ACC112 (cell line): ENCODE measurements at regions not wholly inside any gene's neighbourhood (a gene's known extent, or its start where the extent isn't known, plus 50 kb on each side); places are given as distances from the start of the nearest gene placed in this dataset.

Experiments used
- H2AFZ ChIP-seq: fragments of 200-600 bp; sonication (generic); one replicate; pipeline ENCODE4 v1.6.0; 2017; ENCODE audit warnings: antibody characterized with exemption, low read length; ENCODE audit not compliant: unreplicated experiment
- H3K27ac ChIP-seq: fragments of 200-600 bp; sonication (generic); 2 replicates; pipeline ENCODE4 v1.5.1; 2014; ENCODE audit warnings: low read depth, mild to moderate bottlenecking, antibody characterized with exemption, low read length, moderate library complexity
- H3K27me3 ChIP-seq: fragments of 200-600 bp; sonication (generic); 2 replicates; pipeline ENCODE4 v1.6.1; 2014; ENCODE audit warnings: mild to moderate bottlenecking, antibody characterized with exemption, low read length, moderate library complexity, mixed read lengths; ENCODE audit not compliant: insufficient read depth
- H3K36me3 ChIP-seq: fragments of 200-600 bp; sonication (generic); 2 replicates; pipeline ENCODE4 v1.6.1; 2016; ENCODE audit warnings: mild to moderate bottlenecking, antibody characterized with exemption, low read length, moderate library complexity, mixed read lengths; ENCODE audit not compliant: insufficient read depth
- H3K4me1 ChIP-seq: fragments of 200-600 bp; sonication (generic); one replicate; pipeline ENCODE4 v1.6.1; 2016; ENCODE audit warnings: low read length, mixed read lengths; ENCODE audit not compliant: insufficient read depth, unreplicated experiment, control insufficient read depth
- H3K4me3 ChIP-seq: fragments of 200-600 bp; sonication (generic); 2 replicates; pipeline ENCODE4 v1.5.1; 2014; ENCODE audit warnings: mild to moderate bottlenecking, low read depth, low read length
- H3K79me2 ChIP-seq: fragments of 200-600 bp; sonication (generic); one replicate; pipeline ENCODE4 v1.6.0; 2016; ENCODE audit warnings: low read length; ENCODE audit not compliant: control insufficient read depth, unreplicated experiment, insufficient read depth

DNA sequence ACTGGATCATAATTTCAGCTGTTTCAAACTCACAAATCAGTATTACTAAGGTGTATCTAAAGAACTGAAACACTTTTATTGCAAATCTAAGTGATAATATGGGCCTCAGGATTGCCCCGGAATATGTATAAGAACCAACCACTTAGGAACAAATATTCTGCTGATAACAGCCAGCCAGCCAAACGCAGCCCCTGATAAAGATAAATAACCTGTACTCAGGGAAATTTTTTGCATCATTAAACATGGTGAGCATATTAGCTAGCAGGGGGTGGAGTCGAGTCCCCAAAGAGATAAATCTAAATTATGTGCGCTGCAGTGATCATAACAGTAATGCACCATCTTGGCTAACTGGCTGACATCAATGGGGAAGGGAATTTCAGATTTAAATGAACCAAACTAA lies 410.2 kb upstream of the MAP3K7 start:
- Histone ChIP-seq H3K27me3 (no peaks in the 10 kb centered on the region), H2AFZ (no peak overlapping the region), H3K79me2 (no peaks in the 10 kb centered on the region), H3K4me3 (no peak overlapping the region), H3K36me3 (no peaks in the 10 kb centered on the region), H3K4me1 (no peaks in the 10 kb centered on the region), H3K27ac (no peak overlapping the region)

DNA sequence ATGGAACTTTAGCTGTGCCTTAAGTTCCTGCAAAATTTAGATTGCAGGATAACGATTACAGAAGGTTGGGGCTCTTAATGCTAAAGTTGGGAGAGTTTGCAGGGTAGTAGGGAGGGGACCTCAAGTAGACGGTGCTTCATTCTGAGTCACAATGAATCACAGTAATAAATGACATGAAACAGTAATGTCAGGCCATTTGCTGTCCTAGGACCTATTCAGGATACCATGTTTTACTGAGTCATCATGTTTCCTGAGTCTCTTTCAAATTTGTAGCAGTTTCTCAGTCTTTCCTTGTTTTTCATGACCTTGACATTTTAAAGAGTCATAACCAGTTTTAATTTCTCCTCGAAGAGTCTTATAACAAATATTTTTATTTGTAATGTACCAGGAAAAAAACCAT lies 406.9 kb upstream of the MAP3K7 start:
- no peaks in the 10 kb centered on the region for H3K4me1 ChIP-seq
- no peak overlapping the region for H3K27ac ChIP-seq
- no peaks in the 10 kb centered on the region for H3K27me3 ChIP-seq
- no peak overlapping the region for H3K4me3 ChIP-seq
- H2AFZ ChIP-seq: no peak overlapping the region
- no peaks in the 10 kb centered on the region for H3K36me3 ChIP-seq
- no peaks in the 10 kb centered on the region for H3K79me2 ChIP-seq

DNA sequence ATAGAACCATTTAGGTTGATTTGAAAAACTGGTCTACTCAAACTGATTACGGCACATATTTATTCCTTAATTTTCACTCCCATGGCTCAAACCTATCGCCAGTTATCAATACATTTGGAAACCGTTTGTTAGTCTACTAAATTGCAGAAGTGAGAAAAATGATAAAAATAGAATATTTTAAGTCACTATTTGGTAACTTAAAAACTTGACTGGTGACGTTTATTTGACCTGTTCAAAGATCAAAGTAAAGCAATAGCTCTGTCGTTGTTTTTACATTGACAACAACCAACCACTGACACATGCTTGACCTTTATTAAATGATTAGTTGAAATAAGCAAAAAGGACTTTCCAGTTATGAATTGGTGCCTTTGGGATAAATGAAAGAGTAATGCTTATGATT lies 402.9 kb upstream of the MAP3K7 start:
- Histone ChIP-seq H2AFZ (no peak overlapping the region), H3K4me3 (0 out of 2 replicates have a peak overlapping the region, but pooled peaks have one; percentile 12), H3K79me2 (no peaks in the 10 kb centered on the region), H3K4me1 (no peaks in the 10 kb centered on the region), H3K27me3 (no peaks in the 10 kb centered on the region), H3K36me3 (no peaks in the 10 kb centered on the region), H3K27ac (no peak overlapping the region)

DNA sequence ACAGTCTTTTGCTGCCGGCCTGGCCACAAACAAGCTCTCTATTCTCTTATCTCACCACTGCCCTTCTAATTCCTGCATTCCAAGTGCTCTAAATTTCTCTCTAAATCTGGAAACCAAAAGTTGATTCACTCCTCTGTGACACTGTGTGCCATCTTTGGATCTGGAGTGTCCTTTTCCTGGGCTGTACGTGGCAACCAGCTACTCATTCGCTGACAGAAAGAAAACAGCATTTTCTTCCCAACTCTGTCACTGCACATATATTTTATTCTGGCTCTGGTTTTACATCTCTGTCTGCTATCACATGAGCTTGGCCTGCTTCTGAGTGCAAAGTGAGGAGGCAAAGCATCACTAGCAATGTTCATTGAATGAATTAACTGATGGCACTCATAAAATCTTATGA lies 397.2 kb upstream of the MAP3K7 start:
- H3K36me3 ChIP-seq: no peaks in the 10 kb centered on the region
- no peaks in the 10 kb centered on the region for H3K27me3 ChIP-seq
- no peak overlapping the region for H2AFZ ChIP-seq
- H3K79me2 ChIP-seq: no peaks in the 10 kb centered on the region
- H3K4me1 ChIP-seq: no peaks in the 10 kb centered on the region
- H3K4me3 ChIP-seq: no peak overlapping the region
- no peak overlapping the region for H3K27ac ChIP-seq

DNA sequence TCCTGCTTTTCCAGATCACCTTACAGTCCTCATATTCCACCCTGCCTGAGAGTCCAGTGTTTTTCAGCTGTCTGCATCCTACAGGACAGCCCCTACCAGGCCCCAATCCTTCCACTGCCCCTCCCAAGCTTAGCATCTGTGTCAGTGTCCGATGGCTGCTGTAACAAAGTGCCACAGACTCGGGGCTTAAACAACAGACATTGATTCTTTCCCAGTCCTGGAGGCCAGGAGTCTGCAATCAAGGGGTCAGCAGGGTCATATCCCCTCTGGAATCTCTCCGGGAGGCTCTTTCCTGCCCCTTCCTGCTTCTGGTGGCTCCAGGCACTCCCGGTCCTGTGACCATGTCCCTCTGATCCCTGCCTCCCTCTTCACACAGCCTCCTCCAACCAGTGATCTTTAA lies 396.6 kb upstream of the MAP3K7 start:
- H3K36me3 ChIP-seq: no peaks in the 10 kb centered on the region
- no peak overlapping the region for H3K27ac ChIP-seq
- H2AFZ ChIP-seq: no peak overlapping the region
- H3K4me1 ChIP-seq: no peaks in the 10 kb centered on the region
- H3K79me2 ChIP-seq: no peaks in the 10 kb centered on the region
- no peak overlapping the region for H3K4me3 ChIP-seq
- no peaks in the 10 kb centered on the region for H3K27me3 ChIP-seq

DNA sequence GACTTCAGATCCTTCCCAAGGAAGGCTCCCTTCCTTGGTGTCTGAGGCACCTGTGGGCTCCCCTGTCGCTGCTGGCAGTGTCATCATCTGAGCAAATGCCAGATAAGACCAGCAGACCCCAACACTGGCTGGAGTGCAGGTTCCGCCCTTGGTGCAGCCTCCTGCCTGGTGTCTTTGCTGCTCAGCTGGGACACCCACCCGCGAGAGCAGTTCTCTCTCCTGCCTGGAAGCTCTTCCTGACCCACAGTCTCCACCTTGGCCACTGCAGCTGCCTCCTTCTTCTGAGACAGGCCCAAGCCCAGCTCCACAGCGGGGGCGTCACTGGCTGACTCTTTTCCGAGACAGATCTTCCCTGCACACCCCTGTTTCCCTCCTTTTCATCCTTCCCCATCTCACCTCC lies 395.7 kb upstream of the MAP3K7 start:
- Histone ChIP-seq H3K79me2 (no peaks in the 10 kb centered on the region), H3K4me1 (no peaks in the 10 kb centered on the region), H3K27me3 (no peaks in the 10 kb centered on the region), H3K4me3 (no peak overlapping the region), H3K36me3 (no peaks in the 10 kb centered on the region), H3K27ac (no peak overlapping the region), H2AFZ (no peak overlapping the region)

DNA sequence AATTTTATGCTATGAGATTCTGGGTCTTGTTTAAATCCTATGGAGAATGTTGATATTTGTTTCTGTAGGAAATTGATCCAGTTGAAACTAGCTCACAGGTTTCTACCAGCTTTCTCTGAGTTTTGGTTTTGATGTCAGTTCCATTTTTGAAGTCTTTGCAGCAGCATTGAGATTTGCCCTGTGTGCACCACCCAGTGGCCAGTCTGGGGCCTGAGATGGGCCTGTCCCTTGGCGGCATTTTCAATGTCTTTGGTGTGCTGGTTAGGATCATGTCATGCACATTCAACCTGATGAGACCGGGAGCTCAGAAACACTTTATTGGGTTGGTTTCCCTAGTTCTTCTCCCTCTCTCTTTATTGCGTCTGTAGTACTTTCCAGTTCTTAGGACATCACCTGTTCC lies 395.2 kb upstream of the MAP3K7 start:
- Histone ChIP-seq H3K27ac (no peak overlapping the region), H3K4me3 (no peak overlapping the region), H3K27me3 (no peaks in the 10 kb centered on the region), H3K4me1 (no peaks in the 10 kb centered on the region), H3K36me3 (no peaks in the 10 kb centered on the region), H3K79me2 (no peaks in the 10 kb centered on the region), H2AFZ (no peak overlapping the region)

DNA sequence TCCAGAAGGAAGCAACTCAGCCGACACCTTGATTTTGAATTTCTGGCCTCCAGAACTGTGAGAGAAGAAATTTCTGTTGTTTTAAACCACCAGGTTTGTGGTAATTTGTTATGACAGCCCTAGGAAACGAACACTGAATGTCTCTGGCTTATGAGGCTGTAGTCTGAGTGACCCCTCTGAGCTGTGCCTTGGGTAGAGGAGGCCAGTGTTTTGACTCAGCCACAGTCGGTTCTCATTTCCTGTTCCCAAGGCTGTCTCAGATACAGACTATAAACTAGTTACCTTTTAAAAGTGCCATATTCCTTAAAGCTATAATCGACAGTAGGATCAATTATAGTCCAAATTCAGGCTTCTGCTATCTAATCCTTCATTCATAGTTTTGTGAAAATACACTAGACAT lies 391.2 kb upstream of the MAP3K7 start:
- H3K79me2 ChIP-seq: no peaks in the 10 kb centered on the region
- no peak overlapping the region for H3K4me3 ChIP-seq
- H3K27ac ChIP-seq: no peak overlapping the region
- H2AFZ ChIP-seq: no peak overlapping the region
- no peaks in the 10 kb centered on the region for H3K27me3 ChIP-seq
- no peaks in the 10 kb centered on the region for H3K36me3 ChIP-seq
- no peaks in the 10 kb centered on the region for H3K4me1 ChIP-seq

DNA sequence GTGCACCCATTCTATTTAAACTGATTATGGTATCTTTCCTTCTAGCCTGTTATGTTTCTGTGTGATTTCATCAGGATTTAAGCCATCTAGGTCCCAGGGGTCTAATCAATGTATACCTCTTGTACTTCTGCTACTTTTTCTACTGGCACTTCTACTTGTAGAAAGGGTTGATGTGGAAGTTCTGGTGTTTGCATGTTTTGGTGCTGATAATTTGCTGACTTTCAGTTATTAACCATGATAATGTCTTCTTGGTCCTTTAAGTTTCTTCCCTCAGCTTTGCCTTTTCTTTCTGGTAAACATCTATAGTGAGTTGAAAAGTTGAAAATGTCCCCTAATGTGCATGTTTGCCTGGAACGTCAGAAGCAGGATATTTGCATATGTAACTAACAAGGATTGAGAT lies 390.6 kb upstream of the MAP3K7 start:
- Histone ChIP-seq H3K4me1 (no peaks in the 10 kb centered on the region), H3K27ac (no peak overlapping the region), H2AFZ (no peak overlapping the region), H3K36me3 (no peaks in the 10 kb centered on the region), H3K79me2 (no peaks in the 10 kb centered on the region), H3K4me3 (no peak overlapping the region), H3K27me3 (no peaks in the 10 kb centered on the region)

DNA sequence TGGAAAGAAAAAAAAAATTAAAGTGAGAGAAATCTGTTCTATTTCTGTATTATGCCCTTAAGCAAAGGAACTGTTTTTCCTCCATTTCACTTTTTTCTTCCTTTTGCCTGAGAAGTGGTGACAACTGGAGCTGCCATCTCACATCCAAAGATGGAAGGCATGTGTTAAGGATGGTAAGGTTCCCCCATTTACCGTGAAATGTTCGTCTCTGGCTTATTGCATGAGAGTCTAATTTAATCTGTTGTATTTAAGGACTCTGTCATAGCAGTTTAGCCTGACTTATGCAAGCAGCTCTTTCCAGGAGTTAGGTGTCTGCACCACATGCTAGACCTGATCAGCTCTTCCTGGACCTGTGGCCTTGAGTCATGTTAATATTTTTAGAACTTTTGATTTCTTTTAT lies 389.5 kb upstream of the MAP3K7 start:
- Histone ChIP-seq H3K79me2 (no peaks in the 10 kb centered on the region), H2AFZ (no peak overlapping the region), H3K27me3 (no peaks in the 10 kb centered on the region), H3K27ac (no peak overlapping the region), H3K4me1 (no peaks in the 10 kb centered on the region), H3K4me3 (no peak overlapping the region), H3K36me3 (no peaks in the 10 kb centered on the region)

DNA sequence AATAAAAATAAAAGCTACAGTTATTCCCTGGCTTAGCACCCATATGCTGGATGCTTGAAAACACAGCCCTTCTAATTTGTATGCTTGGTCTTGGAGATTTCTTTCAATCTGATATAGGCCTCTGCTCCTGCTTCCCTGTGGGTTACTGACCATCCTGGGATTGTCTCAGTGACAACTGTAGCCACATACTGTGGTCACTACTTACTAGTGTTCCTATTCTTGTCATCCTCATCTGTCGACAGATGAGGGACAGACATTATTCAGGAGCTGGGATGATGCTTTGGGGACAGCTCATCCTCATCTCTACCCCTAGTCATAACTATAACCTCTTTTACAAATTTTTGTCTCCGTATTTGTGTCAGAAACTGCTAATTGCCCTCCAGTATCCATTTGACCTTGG lies 388.9 kb upstream of the MAP3K7 start:
- no peak overlapping the region for H3K27ac ChIP-seq
- no peak overlapping the region for H3K4me3 ChIP-seq
- no peaks in the 10 kb centered on the region for H3K36me3 ChIP-seq
- H2AFZ ChIP-seq: no peak overlapping the region
- no peaks in the 10 kb centered on the region for H3K27me3 ChIP-seq
- H3K79me2 ChIP-seq: no peaks in the 10 kb centered on the region
- no peaks in the 10 kb centered on the region for H3K4me1 ChIP-seq

DNA sequence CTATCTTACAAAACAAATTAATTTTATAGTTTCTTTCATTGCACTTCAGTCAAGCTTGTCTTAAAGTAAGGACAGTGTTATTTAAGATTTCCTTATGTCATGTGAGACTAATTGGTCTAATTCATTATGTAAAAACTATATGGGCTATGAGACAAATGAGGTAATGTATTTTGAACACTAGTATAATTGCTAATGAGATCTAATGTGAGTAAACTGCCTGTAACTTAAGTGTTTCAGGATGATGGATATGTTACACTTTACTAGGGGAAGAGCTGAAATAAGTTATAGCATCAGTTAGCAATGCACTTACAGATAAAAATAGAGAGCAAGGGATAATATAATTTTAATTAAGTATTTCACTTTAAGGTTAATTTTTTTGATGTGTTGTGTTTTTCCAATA lies 386.3 kb upstream of the MAP3K7 start:
- H2AFZ ChIP-seq: no peak overlapping the region
- H3K4me3 ChIP-seq: no peak overlapping the region
- H3K79me2 ChIP-seq: no peaks in the 10 kb centered on the region
- H3K36me3 ChIP-seq: no peaks in the 10 kb centered on the region
- no peaks in the 10 kb centered on the region for H3K27me3 ChIP-seq
- H3K4me1 ChIP-seq: no peaks in the 10 kb centered on the region
- H3K27ac ChIP-seq: no peak overlapping the region
